Activated CD4-positive, alpha-beta memory T cell treated with anti-CD3 and anti-CD28 coated beads for 36 hours (primary cell): ENCODE measurements at regions not wholly inside any gene's neighbourhood (a gene's known extent, or its start where the extent isn't known, plus 50 kb on each side); places are given as distances from the start of the nearest gene placed in this dataset.

Experiments
- CTCF ChIA-PET: fragments of 350-600 bp; sonication (Branson Sonifier 250); formaldehyde crosslinking; loops from one replicate; lab custom pipeline; 2021; ENCODE audit warnings: antibody characterized with exemption, inconsistent platforms; lab: Charles Lee
- POLR2A ChIA-PET: fragments of 350-600 bp; sonication (Branson Sonifier 250); formaldehyde crosslinking; loops from one replicate; lab custom pipeline; 2021; ENCODE audit warnings: antibody characterized with exemption; lab: Charles Lee
- DNase-seq: peaks from one replicate; pipeline ENCODE4 v3.0.0-alpha.2; 2020
- H3K27ac Mint-ChIP-seq: one replicate; pipeline ENCODE4 v1.8.0; 2021; ENCODE audit warnings: mixed read lengths
- H3K27me3 Mint-ChIP-seq: one replicate; pipeline ENCODE4 v1.8.0; 2021; ENCODE audit warnings: mixed read lengths
- H3K36me3 Mint-ChIP-seq: one replicate; pipeline ENCODE4 v1.8.0; 2021; ENCODE audit warnings: mixed read lengths
- H3K4me1 Mint-ChIP-seq: one replicate; pipeline ENCODE4 v1.8.0; 2021; ENCODE audit warnings: low read depth, mixed read lengths
- H3K4me3 Mint-ChIP-seq: one replicate; pipeline ENCODE4 v1.8.0; 2021; ENCODE audit warnings: mild to moderate bottlenecking, mixed read lengths
- H3K9me3 Mint-ChIP-seq: one replicate; pipeline ENCODE4 v1.8.0; 2021; ENCODE audit warnings: mixed read lengths
- intact Hi-C: fragments of 100-400 bp; cut with micrococcal nuclease; formaldehyde crosslinking; loops from one replicate; pipeline ENCODE4 v1.15.1; 2023

DNA sequence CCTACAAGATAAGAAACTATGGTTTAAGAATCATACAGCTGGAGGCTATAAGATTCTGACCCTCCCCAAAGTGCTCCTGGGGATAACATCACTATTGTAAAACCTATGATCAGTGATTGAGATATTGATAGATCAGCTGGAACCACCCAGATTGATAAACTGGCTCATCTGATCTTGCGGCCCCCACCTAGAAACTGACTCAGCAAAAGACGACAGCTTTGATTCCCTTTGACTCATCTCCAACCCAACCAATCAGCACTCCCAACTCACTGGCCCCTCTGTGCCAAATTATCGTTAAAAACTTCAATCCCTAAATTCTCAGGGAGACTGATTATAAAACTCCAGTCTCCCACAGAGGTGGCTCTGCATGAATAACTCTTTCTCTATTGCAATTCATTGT is 106.4 kb downstream of the SCP2D1 start:
- DNase-seq, result no peak
- H3K36me3 Mint-ChIP-seq, result no peaks in the 10 kb centered on the region
- H3K4me3 Mint-ChIP-seq, result no peak overlapping the region
- H3K27ac Mint-ChIP-seq, result no peak overlapping the region
- no peaks in the 10 kb centered on the region for H3K4me1 Mint-ChIP-seq
- H3K27me3 Mint-ChIP-seq, result no peaks in the 10 kb centered on the region
- POLR2A ChIA-PET, result no interaction called here
- intact Hi-C loops, result no loop called here
- H3K9me3 Mint-ChIP-seq, result no peaks in the 10 kb centered on the region
- CTCF ChIA-PET, result no interaction called here

DNA sequence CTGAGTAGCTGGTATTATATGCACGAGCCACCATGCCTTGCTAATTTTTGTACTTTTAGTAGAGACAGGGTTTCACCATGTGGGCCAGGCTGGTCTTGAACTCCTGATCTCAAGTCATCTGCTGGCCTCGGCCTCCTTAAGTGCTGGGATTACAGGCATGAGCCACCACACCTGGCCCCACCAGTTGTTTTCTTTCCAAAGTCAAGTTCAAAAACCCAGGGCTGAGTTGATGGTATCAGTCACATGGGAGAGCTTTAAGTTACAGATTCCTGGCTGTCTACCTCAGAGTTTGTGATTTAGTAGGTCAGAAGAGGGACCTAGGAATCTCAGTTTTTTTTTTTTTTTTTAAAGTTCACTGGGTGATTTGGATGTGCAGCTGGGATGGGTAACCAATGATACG is 107.7 kb downstream of the SCP2D1 start:
- no peak for DNase-seq
- Mint-ChIP-seq H3K4me1 (no peaks in the 10 kb centered on the region), H3K36me3 (no peaks in the 10 kb centered on the region), H3K27ac (no peak overlapping the region), H3K4me3 (no peak overlapping the region), H3K9me3 (no peaks in the 10 kb centered on the region), H3K27me3 (no peaks in the 10 kb centered on the region)
- CTCF ChIA-PET, result no interaction called here
- POLR2A ChIA-PET, result no interaction called here
- intact Hi-C loops, result no loop called here

DNA sequence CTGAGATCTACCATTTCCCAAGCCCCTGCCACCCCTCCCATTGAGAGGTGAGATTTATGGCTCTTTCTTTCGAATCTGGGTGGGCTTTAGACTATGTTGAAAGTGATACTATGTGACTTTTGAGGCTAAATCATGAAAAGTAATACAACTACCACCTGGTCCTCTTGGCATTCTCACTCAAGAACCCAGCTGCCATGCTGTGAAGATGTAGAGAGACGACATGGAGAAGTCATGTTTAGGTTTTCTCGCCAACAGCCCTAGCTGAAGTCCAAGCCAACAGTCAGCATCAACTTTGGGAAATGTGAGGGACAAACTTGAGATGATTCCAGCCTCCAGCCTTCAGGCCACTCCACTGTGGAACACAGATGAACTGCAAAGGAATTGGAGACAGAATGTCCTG is 108.7 kb downstream of the SCP2D1 start:
- no peak for DNase-seq
- H3K27me3 Mint-ChIP-seq, result no peaks in the 10 kb centered on the region
- ChIA-PET POLR2A (no interaction called here), CTCF (no interaction called here)
- H3K36me3 Mint-ChIP-seq, result no peaks in the 10 kb centered on the region
- no peak overlapping the region for H3K27ac Mint-ChIP-seq
- no peaks in the 10 kb centered on the region for H3K9me3 Mint-ChIP-seq
- no peaks in the 10 kb centered on the region for H3K4me1 Mint-ChIP-seq
- no peak overlapping the region for H3K4me3 Mint-ChIP-seq
- intact Hi-C loops, result no loop called here

DNA sequence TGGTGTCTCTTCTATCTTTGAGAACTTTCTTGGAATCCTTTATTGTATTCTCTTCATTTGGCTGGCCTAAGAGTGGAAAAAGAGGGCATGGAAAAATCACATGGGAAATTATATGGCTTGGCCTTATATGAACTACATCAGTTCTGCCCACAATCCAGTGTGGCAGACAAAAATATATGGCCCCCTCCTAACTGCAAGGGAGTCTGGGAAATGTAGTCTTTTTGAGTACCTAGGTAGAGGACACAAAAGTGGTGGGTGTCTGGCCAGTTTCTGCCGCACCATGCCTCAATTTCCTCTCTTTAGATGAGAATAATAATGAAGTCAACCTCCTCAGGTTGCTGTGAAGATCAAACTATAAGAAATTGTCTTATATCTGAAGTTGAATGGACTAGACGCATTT is 109.3 kb downstream of the SCP2D1 start:
- no peaks in the 10 kb centered on the region for H3K9me3 Mint-ChIP-seq
- CTCF ChIA-PET, result no interaction called here
- H3K27ac Mint-ChIP-seq, result no peak overlapping the region
- intact Hi-C loops, result no loop called here
- no peaks in the 10 kb centered on the region for H3K4me1 Mint-ChIP-seq
- no peak overlapping the region for H3K4me3 Mint-ChIP-seq
- no peaks in the 10 kb centered on the region for H3K36me3 Mint-ChIP-seq
- POLR2A ChIA-PET, result no interaction called here
- no peak for DNase-seq
- no peaks in the 10 kb centered on the region for H3K27me3 Mint-ChIP-seq

DNA sequence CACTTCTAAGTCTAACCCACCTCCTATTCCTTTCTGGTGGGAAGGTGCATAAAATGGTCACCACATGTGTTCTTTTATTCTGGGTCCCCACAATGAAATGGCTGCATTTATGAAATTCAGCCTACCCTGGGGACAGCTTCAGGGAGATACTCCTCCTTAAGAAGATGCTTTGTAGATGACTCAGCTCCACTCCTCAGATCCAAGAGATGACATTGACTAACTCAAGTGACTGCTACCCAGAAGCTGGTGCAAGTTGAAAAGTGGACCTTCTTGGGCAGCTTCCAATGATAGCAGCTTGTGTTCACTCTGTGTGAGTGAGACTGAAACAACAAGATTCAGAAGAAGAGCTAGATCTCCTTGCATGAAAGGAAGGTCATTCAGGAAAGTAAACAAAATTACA is 113.4 kb downstream of the SCP2D1 start:
- DNase-seq, result no peak
- ChIA-PET CTCF (no interaction called here), POLR2A (no interaction called here)
- Mint-ChIP-seq H3K4me3 (no peak overlapping the region), H3K27ac (no peak overlapping the region), H3K9me3 (no peaks in the 10 kb centered on the region), H3K36me3 (no peaks in the 10 kb centered on the region), H3K27me3 (no peaks in the 10 kb centered on the region), H3K4me1 (no peaks in the 10 kb centered on the region)
- intact Hi-C loops, result no loop called here

DNA sequence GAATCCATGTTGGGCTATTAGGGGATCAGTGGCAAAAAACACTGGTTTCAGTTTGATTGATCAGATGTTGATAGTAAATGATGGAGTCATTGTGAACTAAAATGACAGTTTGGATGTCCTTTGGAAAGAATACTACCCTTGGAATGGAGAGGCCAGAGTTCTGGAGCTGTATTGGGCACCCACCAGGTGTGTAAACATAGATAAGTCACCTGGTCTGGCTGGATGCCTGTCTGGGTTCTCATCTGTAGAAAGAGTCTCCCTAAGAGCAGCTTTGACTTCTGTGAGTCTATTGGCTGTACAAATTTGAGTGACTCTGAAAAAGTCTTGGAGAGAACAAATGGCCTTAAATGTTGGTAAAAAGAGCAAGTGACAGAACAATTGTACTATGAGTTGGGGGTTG is 115.0 kb downstream of the SCP2D1 start:
- H3K4me3 Mint-ChIP-seq, result no peak overlapping the region
- CTCF ChIA-PET, result no interaction called here

DNA sequence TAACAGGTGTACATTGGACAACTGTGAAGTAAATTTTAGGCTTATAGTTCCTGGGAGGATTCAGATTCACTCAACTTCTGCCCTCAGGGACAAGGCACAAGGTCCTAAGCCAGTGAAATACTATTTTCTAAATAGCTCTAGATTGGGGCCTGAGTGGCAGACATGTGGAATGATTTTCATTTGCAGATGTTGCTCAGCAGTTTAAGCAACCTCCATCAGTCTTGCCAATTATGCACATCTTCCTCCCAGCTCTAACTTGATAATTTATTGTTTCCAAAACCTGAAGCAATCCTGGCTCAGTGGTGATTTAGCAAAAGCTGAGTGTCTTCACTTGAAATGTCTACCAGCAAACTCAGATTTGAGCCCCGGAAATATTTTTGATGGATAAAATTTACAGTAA is 116.2 kb downstream of the SCP2D1 start:
- no peaks in the 10 kb centered on the region for H3K36me3 Mint-ChIP-seq
- intact Hi-C loops, result no loop called here
- no peak overlapping the region for H3K4me3 Mint-ChIP-seq
- DNase-seq, result no peak
- no peaks in the 10 kb centered on the region for H3K4me1 Mint-ChIP-seq
- CTCF ChIA-PET, result no interaction called here
- H3K9me3 Mint-ChIP-seq, result no peaks in the 10 kb centered on the region
- H3K27me3 Mint-ChIP-seq, result no peaks in the 10 kb centered on the region
- POLR2A ChIA-PET, result no interaction called here
- H3K27ac Mint-ChIP-seq, result no peak overlapping the region

More for the DNA sequence above, 115.0 kb downstream of the SCP2D1 start:
- H3K27me3 Mint-ChIP-seq, result no peaks in the 10 kb centered on the region
- POLR2A ChIA-PET, result no interaction called here
- DNase-seq, result no peak
- H3K4me1 Mint-ChIP-seq, result no peaks in the 10 kb centered on the region
- intact Hi-C loops, result no loop called here
- H3K36me3 Mint-ChIP-seq, result no peaks in the 10 kb centered on the region
- H3K9me3 Mint-ChIP-seq, result no peaks in the 10 kb centered on the region
- no peak overlapping the region for H3K27ac Mint-ChIP-seq

DNA sequence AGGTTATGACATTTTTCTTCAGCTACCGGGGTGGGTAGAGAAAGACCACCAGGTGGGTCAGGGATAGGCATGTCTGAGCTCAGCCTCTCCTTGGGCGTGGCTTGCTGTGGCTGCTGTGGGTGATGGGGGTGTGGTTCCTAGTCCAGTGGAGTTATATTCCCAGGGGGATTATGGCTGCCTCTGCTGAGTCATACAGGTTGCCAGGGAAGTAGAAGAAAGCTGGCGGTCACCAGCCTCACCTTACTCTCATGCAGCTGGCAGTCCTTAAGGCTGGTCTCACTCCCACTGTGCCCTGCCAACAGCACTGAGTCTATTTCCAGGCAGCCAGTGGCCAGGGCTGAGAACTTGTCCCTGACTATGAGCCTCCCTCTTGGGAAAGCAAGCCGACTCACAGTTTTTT is 130.0 kb downstream of the SCP2D1 start:
- CTCF ChIA-PET, result no interaction called here
- H3K9me3 Mint-ChIP-seq, result peaks cover 3% of the 10 kb centered on the region
- POLR2A ChIA-PET, result no interaction called here
- no peak overlapping the region for H3K27ac Mint-ChIP-seq
- H3K4me1 Mint-ChIP-seq, result no peaks in the 10 kb centered on the region
- H3K36me3 Mint-ChIP-seq, result no peaks in the 10 kb centered on the region
- DNase-seq, result no peak
- H3K27me3 Mint-ChIP-seq, result no peaks in the 10 kb centered on the region
- no peak overlapping the region for H3K4me3 Mint-ChIP-seq
- intact Hi-C loops, result no loop called here

DNA sequence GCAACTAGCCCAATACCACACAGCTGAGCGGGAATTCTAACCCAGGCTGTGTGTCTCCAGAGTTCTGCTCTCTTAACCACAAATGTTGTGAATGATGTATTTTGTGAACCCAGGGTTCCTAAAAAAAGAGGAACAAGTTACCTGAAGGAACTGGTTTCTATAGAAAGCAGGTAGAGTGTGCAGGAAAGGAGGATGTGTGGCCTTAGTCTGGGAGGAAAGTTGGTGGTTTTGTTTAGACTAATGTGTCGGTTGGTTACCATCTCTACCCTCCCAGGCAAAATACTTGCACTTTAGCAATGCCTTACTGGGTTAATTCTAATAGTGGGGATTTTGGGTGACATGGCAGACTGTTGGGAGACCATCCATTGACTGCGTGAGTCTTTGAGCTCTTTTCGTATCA is 143.3 kb downstream of the SCP2D1 start:
- H3K9me3 Mint-ChIP-seq, result no peaks in the 10 kb centered on the region
- intact Hi-C loops, result no loop called here
- no peak overlapping the region for H3K27ac Mint-ChIP-seq
- ChIA-PET CTCF (no interaction called here), POLR2A (no interaction called here)
- no peak overlapping the region for H3K4me3 Mint-ChIP-seq
- DNase-seq, result no peak
- no peaks in the 10 kb centered on the region for H3K36me3 Mint-ChIP-seq
- H3K27me3 Mint-ChIP-seq, result no peaks in the 10 kb centered on the region
- no peaks in the 10 kb centered on the region for H3K4me1 Mint-ChIP-seq

DNA sequence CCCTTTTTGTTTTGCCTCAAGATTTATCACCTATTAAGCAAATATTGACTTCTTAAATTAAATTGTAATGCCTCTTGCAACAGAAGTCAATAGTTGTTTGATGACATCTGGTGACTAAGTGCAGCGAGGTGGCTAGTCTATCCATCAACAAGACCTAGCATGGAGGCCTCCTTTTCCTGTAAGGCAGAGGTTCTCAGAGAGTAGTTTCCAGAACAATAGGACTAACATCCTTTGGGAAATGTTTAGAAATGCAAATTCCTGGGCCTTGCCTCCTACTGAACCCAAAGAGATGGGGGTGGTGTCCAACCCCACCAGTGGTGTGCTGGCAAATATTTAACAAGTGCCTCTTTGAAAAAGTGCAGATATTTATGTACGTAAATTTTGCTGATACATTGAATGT is 143.7 kb downstream of the SCP2D1 start:
- CTCF ChIA-PET, result no interaction called here
- Mint-ChIP-seq H3K9me3 (no peaks in the 10 kb centered on the region), H3K36me3 (no peaks in the 10 kb centered on the region), H3K4me3 (no peak overlapping the region), H3K27ac (no peak overlapping the region), H3K27me3 (no peaks in the 10 kb centered on the region), H3K4me1 (no peaks in the 10 kb centered on the region)
- intact Hi-C loops, result no loop called here
- DNase-seq, result no peak
- POLR2A ChIA-PET, result no interaction called here

DNA sequence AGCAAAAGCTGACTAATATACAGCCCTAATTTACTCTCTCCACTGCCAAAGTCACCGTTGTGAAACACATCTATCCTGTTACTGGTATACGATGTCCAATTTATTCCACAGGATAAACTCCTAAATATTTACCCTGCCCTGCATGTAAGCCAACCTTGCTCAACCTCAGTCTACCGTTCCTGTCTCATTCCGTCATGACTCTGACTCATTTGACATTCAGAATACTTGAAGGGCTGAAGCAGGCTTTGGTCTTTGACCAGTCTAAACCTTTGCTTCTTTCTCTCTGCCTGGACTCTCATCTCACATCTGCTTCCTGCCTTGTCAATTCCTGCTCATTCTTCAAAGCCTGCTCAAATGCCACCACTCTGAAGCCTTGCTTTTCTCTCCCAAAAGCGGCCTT is 157.5 kb downstream of the SCP2D1 start:
- intact Hi-C loops, result no loop called here
- Mint-ChIP-seq H3K4me3 (no peak overlapping the region), H3K36me3 (no peaks in the 10 kb centered on the region), H3K27ac (no peak overlapping the region), H3K27me3 (no peaks in the 10 kb centered on the region), H3K9me3 (no peaks in the 10 kb centered on the region), H3K4me1 (no peaks in the 10 kb centered on the region)
- CTCF ChIA-PET, result no interaction called here
- POLR2A ChIA-PET, result no interaction called here
- no peak for DNase-seq

DNA sequence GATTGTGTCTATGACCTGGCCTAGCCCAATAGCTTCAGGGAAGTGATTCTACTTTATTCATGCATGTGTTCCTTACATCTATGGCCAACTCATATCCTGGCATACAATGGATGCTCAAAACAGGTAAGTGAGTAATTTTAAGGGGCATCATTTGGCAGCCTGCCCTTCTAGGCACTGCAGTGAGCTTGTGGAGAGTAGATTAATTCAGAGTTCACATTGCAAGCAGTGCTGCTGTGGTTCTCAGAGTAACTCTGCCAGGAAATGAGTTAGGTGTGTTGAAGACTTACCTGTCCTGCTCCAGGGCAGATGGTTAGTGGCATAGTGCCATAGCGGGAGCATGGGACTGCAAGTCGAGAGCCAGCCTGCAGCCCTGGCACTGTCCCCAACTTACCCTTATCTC is 158.0 kb downstream of the SCP2D1 start:
- no peaks in the 10 kb centered on the region for H3K27me3 Mint-ChIP-seq
- DNase-seq, result no peak
- H3K4me1 Mint-ChIP-seq, result no peaks in the 10 kb centered on the region
- H3K9me3 Mint-ChIP-seq, result no peaks in the 10 kb centered on the region
- no peak overlapping the region for H3K4me3 Mint-ChIP-seq
- ChIA-PET POLR2A (no interaction called here), CTCF (interaction anchor here (0.6 kb wide), 1 partner anchor 8 kb away, joined by 3 read pairs; no protein-coding TSS in a partner anchor)
- intact Hi-C loops, result no loop called here
- no peaks in the 10 kb centered on the region for H3K36me3 Mint-ChIP-seq
- H3K27ac Mint-ChIP-seq, result no peak overlapping the region

DNA sequence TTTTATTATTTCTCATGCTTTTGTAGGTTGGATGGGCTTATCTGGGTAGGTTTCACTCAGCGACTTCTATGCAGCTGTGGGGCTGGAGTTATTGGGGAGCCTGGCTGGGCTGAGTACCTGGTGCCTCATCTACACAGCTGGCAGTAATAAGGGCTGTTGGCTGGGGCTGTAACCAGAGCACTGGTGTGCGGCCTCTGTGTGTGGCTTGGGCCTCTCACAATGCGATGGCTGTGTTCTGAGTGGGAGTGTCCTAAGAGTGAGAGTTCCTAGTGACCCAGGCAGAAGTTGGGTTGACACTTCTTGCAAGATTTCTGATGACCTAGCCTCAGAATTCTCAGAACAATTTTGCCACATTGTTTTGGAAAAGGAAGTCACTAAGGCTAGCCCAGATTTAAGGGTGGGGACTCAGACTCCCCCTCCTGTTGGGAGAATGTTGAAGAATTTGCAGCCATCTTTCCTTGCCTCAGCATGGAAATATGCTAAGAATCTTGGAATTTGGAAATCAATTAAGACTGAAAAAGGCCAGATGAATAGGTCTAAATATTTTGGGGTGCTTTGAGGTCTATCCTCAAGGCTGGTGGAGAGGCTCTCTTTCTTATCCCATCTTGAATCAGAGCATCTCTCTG is 158.8 kb downstream of the SCP2D1 start:
- no peak overlapping the region for H3K4me3 Mint-ChIP-seq
- DNase-seq, result no peak
- CTCF ChIA-PET, result no interaction called here
- no peaks in the 10 kb centered on the region for H3K4me1 Mint-ChIP-seq
- H3K9me3 Mint-ChIP-seq, result no peaks in the 10 kb centered on the region
- intact Hi-C loops, result no loop called here
- no peaks in the 10 kb centered on the region for H3K27me3 Mint-ChIP-seq
- POLR2A ChIA-PET, result no interaction called here
- H3K27ac Mint-ChIP-seq, result no peak overlapping the region
- H3K36me3 Mint-ChIP-seq, result no peaks in the 10 kb centered on the region
